ENCODE measurements at regions not wholly inside any gene's neighbourhood (a gene's known extent, or its start where the extent isn't known, plus 50 kb on each side); places are given as distances from the start of the nearest gene placed in this dataset.

- ATAC-seq (no peak), DNase-seq (ENCODE audit: low spot score) (no peak), FAIRE-seq (no peak)
- H3K4me2 ChIP-seq (ENCODE audit: low read depth, low read length), result no peak overlapping the region
- ChIA-PET CTCF (ENCODE audit: low intra/inter-chr PET ratio, low total read pairs) (no interaction called here), POLR2A (no interaction called here)
- no peaks in the 10 kb centered on the region for H3K79me2 ChIP-seq (ENCODE audit: insufficient read depth, low read length)
- intact Hi-C loops (cut with micrococcal nuclease; ENCODE audit: unreplicated experiment) (no loop called here), in situ Hi-C loops (cut with HindIII; ENCODE audit: extremely low pct_ligation_motif_present, low pct_unique_long_range_greater_than_20kb) (no loop called here)
- no TSS peak for BruUV-seq (replicated peaks)
- no peaks in the 10 kb centered on the region for H3K36me3 ChIP-seq (replicated peaks in 1 of 2; ENCODE audit: control insufficient read depth in 1 of 2, insufficient read depth in 2 of 2, low read length in 2 of 2)
- H2AFZ ChIP-seq (ENCODE audit: low read length), result no peak overlapping the region
- H3K4me1 ChIP-seq (ENCODE audit: insufficient read depth, low read length), result no peaks in the 10 kb centered on the region
- H4K20me1 ChIP-seq (ENCODE audit: insufficient read depth, low read length), result no peaks in the 10 kb centered on the region
- no peak overlapping the region for H3K27ac ChIP-seq (ENCODE audit: extremely low read length, insufficient read depth, low read length)
- no peak for TF ChIP-seq SNAPC5 (CRISPR knock-in tag; IDR thresholded peaks at IDR 0.05; ENCODE audit: borderline replicate concordance)
- no peak for TF ChIP-seq TOE1 (CRISPR knock-in tag; IDR thresholded peaks at IDR 0.05)
- TF ChIP-seq MAFF (IDR thresholded peaks at IDR 0.05; ENCODE audit: low read depth, low read length), result peak; percentile 66
- no peak for TF ChIP-seq ZSCAN9 (CRISPR knock-in tag; IDR thresholded peaks at IDR 0.05; ENCODE audit: borderline replicate concordance)
- peak; percentile 67 to 84; a peak in 3 of 4 replicates for TF ChIP-seq MAFK (conservative IDR thresholded peaks at IDR 0.05 in 1 of 2, IDR thresholded peaks at IDR 0.05 in 1 of 2; ENCODE audit: low read length in 2 of 2)
- H3K4me3 ChIP-seq (replicated peaks in 1 of 3; ENCODE audit: insufficient read depth in 1 of 3, low read depth in 2 of 3, low read length in 3 of 3), result no peak overlapping the region
- no peaks in the 10 kb centered on the region for H3K9me3 ChIP-seq (ENCODE audit: low read length)
- H3K9ac ChIP-seq (ENCODE audit: insufficient read depth, low read depth, low read length), result no peak overlapping the region
- no peaks in the 10 kb centered on the region for H3K27me3 ChIP-seq (ENCODE audit: control insufficient read depth in 1 of 2, insufficient read depth in 2 of 2, low read length in 2 of 2)
These were observed 142.7 kb upstream of the RUNX1 start for GRCh38 chr21:35191754-35192153.

- no peak overlapping the region for H3K27ac ChIP-seq (ENCODE audit: extremely low read length, insufficient read depth, low read length)
- ATAC-seq (no peak), FAIRE-seq (no peak), DNase-seq (ENCODE audit: low spot score) (no peak)
- no peak for TF ChIP-seq TOE1 (CRISPR knock-in tag; IDR thresholded peaks at IDR 0.05)
- TF ChIP-seq ZNF605 (CRISPR knock-in tag; IDR thresholded peaks at IDR 0.05), result no peak
- H3K9ac ChIP-seq (ENCODE audit: insufficient read depth, low read depth, low read length), result no peak overlapping the region
- no peak overlapping the region for H3K4me2 ChIP-seq (ENCODE audit: low read depth, low read length)
- no peak overlapping the region for H3K4me3 ChIP-seq (replicated peaks in 1 of 3; ENCODE audit: insufficient read depth in 1 of 3, low read depth in 2 of 3, low read length in 3 of 3)
- in situ Hi-C loops (cut with HindIII; ENCODE audit: extremely low pct_ligation_motif_present, low pct_unique_long_range_greater_than_20kb) (no loop called here), intact Hi-C loops (cut with micrococcal nuclease; ENCODE audit: unreplicated experiment) (no loop called here)
- H4K20me1 ChIP-seq (ENCODE audit: insufficient read depth, low read length), result no peaks in the 10 kb centered on the region
- 17% methylated on average over 6 of the region's 6 CpGs for WGBS (ENCODE audit: low lambda C conversion rate)
- no peaks in the 10 kb centered on the region for H3K4me1 ChIP-seq (ENCODE audit: insufficient read depth, low read length)
- POLR2A ChIA-PET, result no interaction called here
- BruUV-seq (replicated peaks), result no TSS peak
- no peaks in the 10 kb centered on the region for H3K79me2 ChIP-seq (ENCODE audit: insufficient read depth, low read length)
- no peaks in the 10 kb centered on the region for H3K36me3 ChIP-seq (replicated peaks in 1 of 2; ENCODE audit: control insufficient read depth in 1 of 2, insufficient read depth in 2 of 2, low read length in 2 of 2)
- CTCF ChIA-PET (ENCODE audit: low intra/inter-chr PET ratio, low total read pairs), result no interaction called here
- H3K27me3 ChIP-seq (ENCODE audit: control insufficient read depth in 1 of 2, insufficient read depth in 2 of 2, low read length in 2 of 2), result no peaks in the 10 kb centered on the region
- H2AFZ ChIP-seq (ENCODE audit: low read length), result no peak overlapping the region
- no peaks in the 10 kb centered on the region for H3K9me3 ChIP-seq (ENCODE audit: low read length)
These were observed 142.0 kb upstream of the RUNX1 start for GRCh38 chr21:35191128-35191527.

Measured in HepG2 (cell line).